Activated CD8-positive, alpha-beta T cell treated with anti-CD3 and anti-CD28 coated beads for 36 hours (primary cell): ENCODE measurements at regions not wholly inside any gene's neighbourhood (a gene's known extent, or its start where the extent isn't known, plus 50 kb on each side); places are given as distances from the start of the nearest gene placed in this dataset.
"Not testable (repeated sequence)": the region's sequence is repeated elsewhere in the genome, so short reads cannot be mapped to it uniquely, and the experiment has no call there.

ENCODE experiments used
- ATAC-seq: fragments of 200-7000 bp; cut with Tn5 transposase; one replicate; pipeline ENCODE4 v1.10.0; 2021; ENCODE audit warnings: mild to moderate bottlenecking, moderate library complexity
- CTCF ChIA-PET: fragments of 350-600 bp; sonication (Branson Sonifier 250); formaldehyde crosslinking; loops from one replicate; lab custom pipeline; 2021; ENCODE audit warnings: antibody characterized with exemption; lab: Charles Lee
- POLR2A ChIA-PET: fragments of 350-600 bp; sonication (Branson Sonifier 250); formaldehyde crosslinking; loops from one replicate; lab custom pipeline; 2021; ENCODE audit warnings: antibody characterized with exemption; lab: Charles Lee
- DNase-seq: peaks from one replicate; pipeline ENCODE4 v3.0.0-alpha.2; 2020
- H3K27ac Mint-ChIP-seq: one replicate; pipeline ENCODE4 v1.8.0; 2021; ENCODE audit warnings: mild to moderate bottlenecking, mixed read lengths
- H3K27me3 Mint-ChIP-seq: one replicate; pipeline ENCODE4 v1.8.0; 2021; ENCODE audit warnings: mixed read lengths
- H3K36me3 Mint-ChIP-seq: one replicate; pipeline ENCODE4 v1.8.0; 2021; ENCODE audit warnings: low read depth, mixed read lengths
- H3K4me1 Mint-ChIP-seq: one replicate; pipeline ENCODE4 v1.8.0; 2021; ENCODE audit warnings: low read depth, mixed read lengths
- H3K4me3 Mint-ChIP-seq: one replicate; pipeline ENCODE4 v1.8.0; 2021; ENCODE audit warnings: mild to moderate bottlenecking, moderate library complexity, mixed read lengths
- H3K9me3 Mint-ChIP-seq: one replicate; pipeline ENCODE4 v1.8.0; 2021; ENCODE audit warnings: mixed read lengths
- intact Hi-C: fragments of 100-400 bp; cut with micrococcal nuclease; formaldehyde crosslinking; loops from one replicate; pipeline ENCODE4 v1.10.0; 2022
- TF ChIP-seq, protein P1 (sequence below): fragments of 200-600 bp; IDR thresholded peaks from one replicate; pipeline ENCODE4 v1.8.0; 2022; ENCODE audit warnings: antibody characterized with exemption, mild to moderate bottlenecking

DNA sequence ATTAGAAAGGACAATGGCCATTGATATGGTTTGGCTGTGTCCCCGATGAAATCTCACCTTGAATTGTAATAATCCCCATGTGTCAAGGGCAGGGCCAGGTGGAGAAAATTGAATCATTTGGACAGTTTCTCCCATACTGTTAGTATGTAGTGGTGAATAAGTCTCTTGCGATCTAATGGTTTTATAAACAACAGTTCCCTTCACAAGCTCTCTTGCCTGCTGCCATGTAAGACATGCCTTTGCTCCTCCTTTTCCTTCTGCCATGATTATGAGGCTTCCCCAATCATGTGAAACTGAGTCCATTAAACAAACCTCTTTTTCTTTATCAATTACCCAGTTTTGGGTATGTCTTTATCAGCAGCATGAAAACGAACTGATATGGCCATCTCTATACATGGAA is 302.7 kb downstream of the SFMBT2 start:
- TF ChIP-seq, protein P1, sequence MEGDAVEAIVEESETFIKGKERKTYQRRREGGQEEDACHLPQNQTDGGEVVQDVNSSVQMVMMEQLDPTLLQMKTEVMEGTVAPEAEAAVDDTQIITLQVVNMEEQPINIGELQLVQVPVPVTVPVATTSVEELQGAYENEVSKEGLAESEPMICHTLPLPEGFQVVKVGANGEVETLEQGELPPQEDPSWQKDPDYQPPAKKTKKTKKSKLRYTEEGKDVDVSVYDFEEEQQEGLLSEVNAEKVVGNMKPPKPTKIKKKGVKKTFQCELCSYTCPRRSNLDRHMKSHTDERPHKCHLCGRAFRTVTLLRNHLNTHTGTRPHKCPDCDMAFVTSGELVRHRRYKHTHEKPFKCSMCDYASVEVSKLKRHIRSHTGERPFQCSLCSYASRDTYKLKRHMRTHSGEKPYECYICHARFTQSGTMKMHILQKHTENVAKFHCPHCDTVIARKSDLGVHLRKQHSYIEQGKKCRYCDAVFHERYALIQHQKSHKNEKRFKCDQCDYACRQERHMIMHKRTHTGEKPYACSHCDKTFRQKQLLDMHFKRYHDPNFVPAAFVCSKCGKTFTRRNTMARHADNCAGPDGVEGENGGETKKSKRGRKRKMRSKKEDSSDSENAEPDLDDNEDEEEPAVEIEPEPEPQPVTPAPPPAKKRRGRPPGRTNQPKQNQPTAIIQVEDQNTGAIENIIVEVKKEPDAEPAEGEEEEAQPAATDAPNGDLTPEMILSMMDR: no peak
- Mint-ChIP-seq H3K36me3 (no peaks in the 10 kb centered on the region), H3K4me1 (peaks cover 15% of the 10 kb centered on the region), H3K9me3 (peaks cover 4% of the 10 kb centered on the region), H3K27me3 (peaks cover 2% of the 10 kb centered on the region), H3K27ac (no peak overlapping the region), H3K4me3 (no peak overlapping the region)
- ChIA-PET POLR2A (no interaction called here), CTCF (interaction anchor here (1.7 to 2.3 kb wide), 3 partner anchors 13 to 309 kb away, joined by 4 to 11 read pairs (median 6); no protein-coding TSS in a partner anchor)
- DNase-seq: no peak
- no peak for ATAC-seq
- intact Hi-C loops: no loop called here

DNA sequence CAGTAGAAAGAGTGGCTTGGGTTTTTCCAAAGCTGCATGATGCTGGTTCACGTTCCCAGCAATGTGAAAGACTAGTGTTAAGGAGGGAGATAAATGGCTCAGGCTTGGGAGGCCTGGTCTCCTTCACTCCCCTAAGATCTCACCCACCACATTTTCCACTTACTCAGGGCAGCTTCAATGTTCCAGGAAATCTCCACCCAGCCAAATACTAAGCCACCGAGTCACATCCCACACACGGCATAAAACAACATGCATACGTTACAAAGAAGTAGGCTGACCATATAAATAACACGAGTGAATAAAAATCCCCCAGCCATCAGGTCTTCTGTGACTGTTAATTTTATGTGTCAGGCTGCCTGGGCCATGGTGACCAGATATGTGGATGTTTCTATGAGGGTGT is 303.5 kb downstream of the SFMBT2 start:
- Mint-ChIP-seq H3K4me3 (no peak overlapping the region), H3K27ac (peak overlapping the region; percentile 67), H3K36me3 (no peaks in the 10 kb centered on the region), H3K9me3 (peaks cover 4% of the 10 kb centered on the region), H3K4me1 (peaks cover 15% of the 10 kb centered on the region), H3K27me3 (peaks cover 2% of the 10 kb centered on the region)
- ChIA-PET POLR2A (interaction anchor here (0.7 kb wide), 1 partner anchor 56 kb away, joined by 3 read pairs; no protein-coding TSS in a partner anchor), CTCF (interaction anchor here (0.9 to 2.1 kb wide), 2 partner anchors 14 to 243 kb away, joined by 3 to 8 read pairs; no protein-coding TSS in a partner anchor)
- TF ChIP-seq, protein P1: no peak
- peak; percentile 81 for ATAC-seq
- peak; percentile 33 for DNase-seq
- intact Hi-C loops: no loop called here

DNA sequence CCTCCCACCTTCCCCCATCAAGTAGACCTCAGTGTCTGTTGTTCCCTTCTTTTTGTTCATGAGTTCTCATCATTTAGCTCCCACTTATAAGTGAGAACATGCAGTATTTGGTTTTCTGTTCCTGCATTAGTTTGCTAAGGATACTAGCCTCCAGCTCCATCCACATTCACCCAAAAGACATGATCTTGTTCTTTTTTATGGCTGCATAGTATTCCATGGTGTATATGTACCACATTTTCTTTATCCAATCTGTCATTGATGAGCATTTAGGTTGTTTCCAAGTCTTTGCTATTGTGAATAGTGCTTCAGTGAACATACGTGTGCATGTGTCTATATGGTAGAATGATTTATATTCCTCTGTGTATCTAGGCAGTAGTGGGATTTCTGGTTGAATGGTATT is 306.5 kb downstream of the SFMBT2 start:
- H3K4me3 Mint-ChIP-seq, POLR2A ChIA-PET, DNase-seq, H3K36me3 Mint-ChIP-seq, H3K27me3 Mint-ChIP-seq, H3K9me3 Mint-ChIP-seq, CTCF ChIA-PET, intact Hi-C loops, ATAC-seq, H3K27ac Mint-ChIP-seq: not testable (repeated sequence)
- H3K4me1 Mint-ChIP-seq: peaks cover 15% of the 10 kb centered on the region

DNA sequence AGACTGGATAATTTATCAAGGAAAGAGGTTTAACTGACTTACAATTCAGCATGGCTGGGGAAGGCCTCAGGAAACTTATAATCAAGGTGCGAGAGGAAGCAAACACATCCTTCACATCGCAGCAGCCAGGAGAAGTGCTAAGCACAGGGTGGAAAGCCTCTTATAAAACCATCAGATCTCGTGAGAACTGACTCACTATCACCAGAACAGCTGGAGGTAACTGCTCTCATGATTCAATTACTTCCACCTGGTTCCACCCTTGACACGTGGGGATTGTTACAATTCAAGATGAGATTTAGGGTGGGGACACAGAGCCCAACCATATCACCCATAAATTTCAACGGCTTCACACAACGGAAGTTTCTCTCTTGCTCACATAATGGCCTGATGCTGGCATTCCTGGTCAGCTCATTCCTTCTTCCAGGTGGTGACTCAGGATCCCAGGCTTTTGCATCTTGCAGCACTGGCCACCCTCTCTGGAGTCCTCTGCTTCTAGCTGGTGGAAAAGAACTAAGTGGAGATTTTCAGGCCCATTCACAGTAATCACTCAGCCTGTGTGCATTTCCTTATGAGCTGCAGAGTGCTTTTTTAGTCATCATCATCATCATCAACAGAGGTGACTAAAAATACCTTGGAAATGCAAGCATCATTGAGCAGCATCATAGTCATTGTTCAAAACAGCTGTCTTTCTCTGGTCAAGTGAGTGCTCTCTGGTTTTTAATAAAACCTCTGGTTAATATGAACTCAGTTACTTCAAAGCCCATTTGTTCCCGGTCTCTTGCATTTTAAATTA is 308.1 kb downstream of the SFMBT2 start:
- ATAC-seq (peak; percentile 32), DNase-seq (no peak)
- Mint-ChIP-seq H3K27ac (no peak overlapping the region), H3K4me1 (peaks cover 15% of the 10 kb centered on the region), H3K36me3 (no peaks in the 10 kb centered on the region), H3K4me3 (no peak overlapping the region), H3K9me3 (no peaks in the 10 kb centered on the region), H3K27me3 (no peaks in the 10 kb centered on the region)
- POLR2A ChIA-PET: no interaction called here
- intact Hi-C loops: no loop called here
- CTCF ChIA-PET: interaction anchor here (0.6 to 1.9 kb wide), 5 partner anchors 9 to 185 kb away, joined by 3 to 6 read pairs (median 3); no protein-coding TSS in a partner anchor
- TF ChIP-seq, protein P1: no peak

DNA sequence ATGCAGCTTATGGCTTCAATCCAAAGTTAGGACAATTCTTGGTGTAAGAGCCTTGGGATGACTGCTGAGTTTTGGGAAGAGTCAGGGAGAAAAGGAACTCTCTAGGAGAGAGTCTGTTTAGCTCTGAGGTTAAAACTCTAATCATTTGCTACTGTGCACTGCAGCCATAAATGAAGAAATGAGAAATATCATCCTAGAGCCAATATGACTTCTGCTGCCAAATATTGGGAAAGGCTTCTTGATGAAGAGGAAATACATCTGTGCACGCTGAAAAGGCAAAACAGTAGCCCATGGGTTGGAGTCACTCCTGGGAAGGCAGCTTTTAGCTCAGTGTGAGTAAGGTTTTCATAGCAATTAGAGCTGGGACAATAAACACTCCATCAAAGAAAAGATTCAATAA is 308.8 kb downstream of the SFMBT2 start:
- Mint-ChIP-seq H3K36me3 (no peaks in the 10 kb centered on the region), H3K4me3 (no peak overlapping the region), H3K4me1 (peaks cover 10% of the 10 kb centered on the region), H3K27me3 (no peaks in the 10 kb centered on the region), H3K27ac (no peak overlapping the region), H3K9me3 (no peaks in the 10 kb centered on the region)
- no peak for DNase-seq
- TF ChIP-seq, protein P1: no peak
- POLR2A ChIA-PET: interaction anchor here (0.5 to 0.9 kb wide), 2 partner anchors 25 to 33 kb away, joined by 3 read pairs; no protein-coding TSS in a partner anchor
- CTCF ChIA-PET: interaction anchor here (0.6 to 1.9 kb wide), 6 partner anchors 9 to 184 kb away, joined by 3 to 6 read pairs (median 3); no protein-coding TSS in a partner anchor
- no peak for ATAC-seq
- intact Hi-C loops: no loop called here
